GM19023 (cell line): ENCODE measurements at regions not wholly inside any gene's neighbourhood (a gene's known extent, or its start where the extent isn't known, plus 50 kb on each side); places are given as distances from the start of the nearest gene placed in this dataset.
"Not testable (repeated sequence)": the region's sequence is repeated elsewhere in the genome, so short reads cannot be mapped to it uniquely, and the experiment has no call there.

ENCODE experiments used
- ATAC-seq: cut with Tn5 transposase; IDR thresholded peaks from one replicate; pipeline ENCODE4 v1.9.1; 2021; ENCODE audit warnings: mild to moderate bottlenecking, moderate library complexity; ENCODE audit not compliant: unreplicated experiment

DNA sequence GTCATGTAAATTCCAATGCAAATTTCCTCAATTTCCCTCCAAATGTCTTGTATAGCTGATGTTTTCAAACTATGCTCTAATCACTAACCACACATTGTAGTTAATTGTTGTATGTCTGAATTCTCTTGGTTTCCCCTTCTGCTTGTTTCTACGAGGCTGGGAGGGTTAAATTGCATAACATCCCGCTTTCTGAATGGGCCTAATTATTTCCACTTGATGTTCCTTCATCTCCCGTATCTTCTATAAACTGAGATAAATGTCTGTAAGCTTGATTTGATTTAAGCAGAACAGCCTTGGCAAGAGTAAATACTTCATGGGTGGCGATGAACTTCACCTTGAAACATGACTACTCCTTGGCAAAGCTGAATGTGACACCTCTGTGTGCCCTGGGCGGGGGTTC is 72.2 kb downstream of the SERINC2 start:
- ATAC-seq: no peak

DNA sequence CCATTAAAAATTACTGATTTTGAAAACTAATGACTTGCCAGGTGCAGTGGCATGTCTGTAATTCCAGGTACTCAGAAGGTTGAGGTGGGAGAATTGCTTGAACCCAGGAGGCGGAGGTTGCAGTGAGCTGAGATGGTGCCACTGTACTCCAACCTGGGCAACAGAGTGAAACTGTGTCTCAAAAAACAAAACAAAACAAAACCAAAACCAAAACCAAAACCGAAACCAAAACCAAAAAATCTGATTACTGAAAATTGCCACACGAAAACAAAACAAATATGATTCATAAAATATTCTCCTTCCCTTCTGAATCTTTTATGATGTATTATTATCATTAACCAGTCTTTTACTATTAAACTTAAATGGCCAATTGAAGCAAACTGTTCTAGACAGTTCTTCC is 74.1 kb downstream of the SERINC2 start:
- no peak for ATAC-seq

DNA sequence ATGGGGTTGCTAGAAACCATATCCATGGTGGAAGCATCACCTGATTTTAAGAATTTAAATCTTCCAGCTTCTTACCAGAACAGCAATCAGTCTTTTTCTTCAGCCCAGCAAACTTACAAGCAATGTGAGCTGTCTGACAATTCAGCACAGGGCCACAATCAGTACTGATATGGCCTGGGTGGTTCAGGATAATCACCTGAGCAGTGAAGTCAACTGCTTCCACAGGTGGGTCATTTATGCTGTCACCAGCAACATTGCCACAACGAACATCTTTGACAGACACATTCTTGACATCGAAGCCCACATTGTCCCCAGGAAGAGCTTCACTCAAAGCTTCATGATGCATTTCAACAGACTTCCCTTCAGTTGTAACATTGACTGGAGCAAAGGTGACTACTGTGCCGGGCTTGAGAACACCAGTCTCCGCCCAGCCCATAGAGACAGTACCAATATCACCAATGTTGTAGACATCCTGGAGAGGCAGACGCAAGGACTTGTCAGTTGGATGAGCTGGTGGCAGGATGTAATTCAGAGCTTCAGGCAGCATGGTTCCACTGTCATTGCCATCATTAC is 74.8 kb downstream of the SERINC2 start:
- no peak for ATAC-seq

DNA sequence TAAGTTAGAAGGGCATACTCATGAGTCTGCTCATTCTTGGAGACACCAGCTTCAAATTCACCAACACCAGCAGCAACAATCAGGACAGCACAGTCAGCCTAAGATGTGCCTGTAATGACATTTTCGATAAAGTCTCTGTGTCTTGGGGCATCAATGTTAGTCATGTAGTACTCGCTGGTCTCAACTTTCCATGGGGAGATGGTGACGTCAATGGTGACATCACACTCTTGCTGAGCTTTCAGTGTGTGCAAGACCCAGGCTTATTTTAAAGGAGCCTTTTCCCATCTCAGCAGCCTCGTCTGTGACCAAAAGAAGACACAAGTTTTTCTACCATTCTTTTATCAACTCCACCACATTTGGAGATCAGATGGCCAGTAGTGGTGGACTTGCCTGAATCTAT is 75.5 kb downstream of the SERINC2 start:
- no peak for ATAC-seq

DNA sequence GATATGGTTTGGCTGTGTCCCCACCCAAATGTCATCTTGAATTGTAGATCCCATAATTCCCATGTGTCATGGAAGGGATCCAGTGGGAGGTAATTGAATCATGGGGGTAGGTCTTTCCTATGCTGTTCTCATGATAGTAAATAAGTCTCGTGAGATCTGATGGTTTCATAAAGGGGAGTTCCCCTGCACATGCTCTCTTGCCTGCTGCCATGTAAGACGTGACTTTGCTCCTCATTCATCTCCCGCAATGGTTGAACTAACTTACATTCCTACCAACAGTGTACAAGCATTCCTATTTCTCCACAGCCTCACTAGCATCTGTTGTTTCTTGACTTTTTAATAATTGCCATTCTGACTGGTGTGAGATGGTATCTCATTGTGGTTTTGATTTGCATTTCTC is 76.6 kb downstream of the SERINC2 start:
- ATAC-seq: not testable (repeated sequence)

DNA sequence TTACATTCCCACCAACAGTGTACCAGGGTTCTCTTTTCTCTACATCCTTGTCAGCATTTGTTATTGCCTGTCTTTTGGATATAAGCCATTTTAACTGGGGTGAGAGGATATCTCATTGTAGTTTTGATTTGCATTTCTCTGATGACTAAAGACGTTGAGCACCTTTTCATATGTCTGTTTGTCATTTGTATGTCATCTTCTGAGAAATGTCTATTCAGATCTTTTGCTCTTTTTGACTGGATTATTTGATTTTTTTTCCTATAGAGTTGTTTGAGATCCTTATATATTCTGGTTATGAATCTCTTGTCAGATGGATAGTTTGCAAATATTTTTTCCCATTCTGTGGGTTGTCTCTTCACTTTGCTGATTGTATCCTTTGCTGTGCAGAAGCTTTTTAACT is 77.6 kb downstream of the SERINC2 start:
- ATAC-seq: not testable (repeated sequence)

DNA sequence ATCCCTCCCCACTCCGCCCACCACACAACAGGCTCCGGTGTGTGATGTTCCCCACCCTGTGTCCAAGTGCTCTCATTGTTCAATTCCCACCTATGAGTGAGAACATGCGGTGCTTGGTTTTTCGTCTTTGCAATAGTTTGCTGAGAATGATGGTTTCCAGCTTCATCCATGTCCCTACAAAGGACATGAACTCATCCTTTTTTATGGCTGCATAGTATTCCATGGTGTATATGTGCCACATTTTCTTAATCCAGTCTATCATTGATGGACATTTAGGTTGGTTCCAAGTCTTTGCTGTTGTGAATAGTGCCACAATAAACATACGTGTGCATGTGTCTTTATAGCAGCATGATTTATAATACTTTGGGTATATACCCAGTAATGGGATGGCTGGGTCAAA is 81.0 kb upstream of the TINAGL1 start:
- not testable (repeated sequence) for ATAC-seq

DNA sequence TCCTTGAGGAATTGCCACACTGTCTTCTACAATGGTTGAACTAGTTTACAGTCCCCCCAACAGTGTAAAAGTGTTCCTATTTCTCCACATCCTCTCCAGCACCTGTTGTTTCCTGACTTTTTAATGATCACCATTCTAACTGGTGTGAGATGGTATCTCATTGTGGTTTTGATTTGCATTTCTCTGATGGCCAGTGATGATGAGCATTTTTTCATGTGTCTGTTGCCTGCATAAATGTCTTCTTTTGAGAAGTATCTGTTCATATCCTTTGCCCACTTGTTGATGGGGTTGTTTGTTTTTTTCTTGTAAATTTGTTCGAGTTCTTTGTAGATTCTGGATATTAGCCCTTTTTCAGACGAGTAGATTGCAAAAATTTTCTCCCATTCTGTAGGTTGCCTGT is 80.5 kb upstream of the TINAGL1 start:
- ATAC-seq: not testable (repeated sequence)

DNA sequence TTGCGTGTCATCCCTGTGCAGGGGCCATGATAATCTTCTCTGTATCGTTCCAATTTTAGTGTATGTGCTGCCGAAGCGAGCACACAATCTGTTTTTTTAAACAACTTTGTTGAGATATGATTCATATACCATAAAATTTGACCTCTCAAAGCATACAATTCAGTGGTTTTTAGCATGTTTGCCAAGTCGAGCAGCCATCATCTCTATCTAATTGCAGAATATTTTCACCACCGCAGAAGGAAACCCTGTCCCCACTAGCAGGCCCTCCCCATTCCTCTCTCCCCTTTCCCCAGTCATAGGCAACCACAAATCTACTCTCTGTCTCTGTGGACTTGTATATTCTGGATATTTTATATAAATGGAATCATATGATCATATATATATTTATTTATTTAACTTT is 78.7 kb upstream of the TINAGL1 start:
- ATAC-seq: no peak

DNA sequence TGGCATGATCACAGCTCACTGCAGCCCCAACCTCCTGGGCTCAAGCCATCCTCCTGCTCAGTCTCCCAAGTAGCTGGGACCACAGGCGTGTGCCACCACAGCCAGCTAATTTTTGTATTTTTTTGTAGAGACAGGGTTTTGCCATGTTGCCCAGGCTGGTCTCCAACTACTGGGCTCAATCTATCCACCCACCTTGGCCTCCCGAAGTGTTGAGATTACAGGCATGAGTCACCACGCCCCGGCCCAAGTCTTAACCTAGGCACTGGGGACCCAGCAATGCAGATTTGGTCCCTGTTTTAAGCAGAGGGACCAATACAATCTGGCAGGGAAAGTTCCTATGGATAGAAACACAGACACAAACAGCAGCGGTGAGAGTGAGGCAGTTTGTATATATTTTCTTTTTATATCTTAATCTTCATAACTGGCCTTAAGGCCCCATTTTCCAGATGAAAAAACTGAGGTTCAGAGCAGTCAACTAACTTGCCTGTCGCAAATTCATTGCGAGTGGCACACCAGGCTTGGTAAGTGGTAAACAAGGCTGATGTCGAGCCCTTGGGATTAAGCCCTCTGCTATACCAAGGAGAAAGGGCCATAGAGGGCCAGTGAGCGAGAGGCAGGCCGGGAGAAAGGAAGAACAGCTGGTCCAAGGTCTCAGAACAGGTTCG is 77.8 kb upstream of the TINAGL1 start:
- no peak for ATAC-seq

DNA sequence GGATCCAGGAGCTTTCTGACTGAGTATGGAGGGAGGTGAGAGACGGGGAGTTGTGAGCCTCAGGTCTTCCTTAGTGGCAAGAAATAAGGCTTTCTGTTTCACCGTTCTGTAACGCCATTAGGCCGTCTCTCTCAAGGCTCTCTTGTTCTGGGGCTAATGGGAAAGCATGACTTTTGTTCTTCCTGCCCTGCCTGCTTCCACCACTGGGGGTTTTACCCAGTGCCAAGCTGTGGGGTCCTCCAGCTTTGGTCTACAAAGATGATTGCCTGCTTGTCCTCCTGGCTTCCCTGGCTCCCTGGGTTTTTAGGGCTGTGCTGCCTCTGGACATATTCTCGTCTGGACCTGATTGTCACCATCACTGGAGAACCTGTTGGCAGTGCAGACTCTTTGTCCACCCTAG is 74.8 kb upstream of the TINAGL1 start:
- ATAC-seq: no peak

DNA sequence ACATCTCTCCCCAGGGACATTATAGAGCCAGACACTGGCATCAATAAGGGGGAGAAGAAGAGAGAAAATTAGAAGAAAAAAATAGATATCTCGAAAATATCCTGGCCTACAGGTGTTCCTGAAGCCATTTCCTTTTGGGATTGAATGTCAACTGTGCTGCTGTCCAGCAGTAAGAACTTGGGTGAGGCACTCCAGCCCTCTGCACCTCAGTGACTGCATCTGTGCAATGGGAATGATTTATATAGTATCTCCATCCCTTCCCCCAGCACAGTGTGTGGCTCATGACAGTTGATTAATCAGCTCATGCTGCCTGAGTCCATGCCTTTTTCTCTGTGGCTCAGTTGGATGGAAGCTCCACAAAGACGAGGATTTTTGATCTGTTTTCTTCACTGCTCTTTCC is 74.1 kb upstream of the TINAGL1 start:
- ATAC-seq: no peak

DNA sequence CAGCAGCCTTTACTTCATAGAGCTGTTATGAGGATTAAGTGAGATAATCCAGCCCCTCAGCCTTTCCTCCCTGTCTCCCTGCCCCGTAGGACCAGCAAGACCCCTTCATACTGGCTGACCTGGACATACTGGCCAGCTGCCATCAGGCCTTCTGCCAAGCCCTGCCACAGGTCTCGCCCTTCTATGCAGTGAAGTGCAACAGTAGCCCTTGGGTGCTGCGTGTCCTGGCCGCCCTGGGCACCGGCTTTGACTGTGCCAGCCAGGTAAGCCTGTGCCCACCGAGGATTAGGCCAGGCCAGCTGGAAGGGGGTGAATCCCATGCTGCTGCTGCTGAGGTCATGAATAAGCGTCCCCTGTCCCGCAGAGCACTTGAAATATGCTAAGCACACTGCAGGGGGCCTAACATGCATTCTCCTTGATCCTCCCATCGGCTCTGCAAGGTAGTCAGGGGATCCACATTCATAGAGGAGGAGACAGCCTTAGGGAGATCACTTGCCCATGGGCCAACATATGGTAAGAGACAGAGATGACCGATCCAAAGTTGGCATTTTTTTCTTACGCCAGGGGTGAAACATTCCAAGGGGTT is 73.3 kb upstream of the TINAGL1 start:
- no peak for ATAC-seq

DNA sequence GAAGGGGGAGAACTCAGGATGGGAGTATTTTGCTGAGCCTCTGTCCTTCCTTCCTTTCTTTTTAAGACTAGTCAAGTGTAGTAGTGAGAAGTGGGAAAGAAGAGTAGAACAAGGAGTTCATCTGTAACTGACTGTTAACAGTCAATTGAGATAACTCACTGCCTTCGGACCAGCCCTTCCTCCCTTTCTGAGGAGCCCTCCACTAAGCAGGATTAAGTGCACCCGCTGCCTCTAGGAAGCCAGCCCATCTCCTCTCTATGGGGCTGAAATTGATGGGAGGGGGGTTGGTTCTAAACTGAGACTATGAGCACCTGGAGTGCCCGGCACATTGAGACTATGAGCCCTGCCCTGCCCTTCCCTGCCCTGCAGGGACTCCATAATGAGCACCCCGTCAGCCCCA is 72.7 kb upstream of the TINAGL1 start:
- no peak for ATAC-seq

DNA sequence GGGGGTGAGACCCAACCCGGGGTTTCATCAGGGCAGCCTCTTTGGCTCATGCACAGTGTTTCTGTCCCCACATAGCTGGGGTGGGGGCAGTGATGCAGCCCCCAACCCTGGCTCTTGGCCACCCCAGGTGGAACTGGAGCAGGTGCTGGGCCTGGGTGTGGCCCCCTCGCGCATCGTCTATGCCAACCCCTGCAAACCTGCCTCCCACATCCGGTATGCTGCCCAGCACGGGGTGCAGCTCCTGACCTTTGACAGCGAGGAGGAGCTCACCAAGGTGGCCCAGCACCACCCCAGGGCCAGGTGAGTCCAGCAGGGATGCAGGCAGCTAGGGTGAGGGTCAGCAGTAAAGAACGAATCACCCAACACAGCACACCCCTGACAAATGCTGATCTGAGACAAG is 72.3 kb upstream of the TINAGL1 start:
- no peak for ATAC-seq

DNA sequence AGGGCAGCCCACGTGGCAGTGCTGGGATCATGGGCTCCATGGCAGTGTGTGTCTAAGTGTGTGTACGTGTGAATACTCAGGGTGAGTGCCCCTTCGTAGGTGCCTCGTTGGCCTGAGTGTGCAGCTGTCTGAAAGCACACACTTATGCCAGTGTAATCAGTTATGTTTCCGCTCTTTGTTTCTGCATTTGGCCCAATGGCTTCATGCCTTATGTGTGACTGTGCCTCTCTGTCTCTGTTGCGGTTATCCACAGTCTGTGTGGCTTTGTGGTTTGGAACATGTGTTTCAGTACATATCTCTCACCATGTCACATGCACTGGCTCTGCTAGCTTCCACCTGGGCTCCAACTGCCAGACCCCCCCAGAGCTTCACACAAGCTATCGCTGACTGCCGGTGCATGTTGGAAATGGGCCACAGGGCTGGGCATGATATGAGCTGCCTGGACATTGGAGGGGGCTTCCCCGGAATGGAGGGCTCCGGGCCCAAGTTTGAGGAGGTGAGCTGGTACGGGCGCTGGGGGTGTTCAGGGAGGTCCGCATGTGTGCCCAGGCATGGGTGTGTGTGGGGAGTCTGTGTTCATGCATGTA is 70.3 kb upstream of the TINAGL1 start:
- peak; percentile 48 for ATAC-seq

DNA sequence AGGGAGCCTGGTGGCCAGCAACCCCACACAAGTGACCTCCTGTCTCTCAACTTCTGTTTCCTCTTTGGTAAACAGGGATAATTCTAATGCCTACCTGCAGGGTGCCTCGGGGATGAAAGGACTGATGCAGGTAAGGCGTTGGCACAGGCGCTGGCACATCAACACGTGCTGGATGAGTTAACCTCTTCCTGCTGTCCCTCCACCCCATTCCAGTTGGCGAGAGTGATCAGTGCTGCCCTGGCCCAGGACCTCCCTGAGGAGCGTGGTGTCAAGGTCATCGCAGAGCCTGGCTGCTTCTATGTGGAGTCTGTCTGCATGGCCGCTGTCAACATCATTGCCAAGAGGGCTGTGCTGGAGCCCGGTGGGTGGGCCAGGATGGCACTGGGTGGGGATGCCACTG is 69.1 kb upstream of the TINAGL1 start:
- no peak for ATAC-seq

DNA sequence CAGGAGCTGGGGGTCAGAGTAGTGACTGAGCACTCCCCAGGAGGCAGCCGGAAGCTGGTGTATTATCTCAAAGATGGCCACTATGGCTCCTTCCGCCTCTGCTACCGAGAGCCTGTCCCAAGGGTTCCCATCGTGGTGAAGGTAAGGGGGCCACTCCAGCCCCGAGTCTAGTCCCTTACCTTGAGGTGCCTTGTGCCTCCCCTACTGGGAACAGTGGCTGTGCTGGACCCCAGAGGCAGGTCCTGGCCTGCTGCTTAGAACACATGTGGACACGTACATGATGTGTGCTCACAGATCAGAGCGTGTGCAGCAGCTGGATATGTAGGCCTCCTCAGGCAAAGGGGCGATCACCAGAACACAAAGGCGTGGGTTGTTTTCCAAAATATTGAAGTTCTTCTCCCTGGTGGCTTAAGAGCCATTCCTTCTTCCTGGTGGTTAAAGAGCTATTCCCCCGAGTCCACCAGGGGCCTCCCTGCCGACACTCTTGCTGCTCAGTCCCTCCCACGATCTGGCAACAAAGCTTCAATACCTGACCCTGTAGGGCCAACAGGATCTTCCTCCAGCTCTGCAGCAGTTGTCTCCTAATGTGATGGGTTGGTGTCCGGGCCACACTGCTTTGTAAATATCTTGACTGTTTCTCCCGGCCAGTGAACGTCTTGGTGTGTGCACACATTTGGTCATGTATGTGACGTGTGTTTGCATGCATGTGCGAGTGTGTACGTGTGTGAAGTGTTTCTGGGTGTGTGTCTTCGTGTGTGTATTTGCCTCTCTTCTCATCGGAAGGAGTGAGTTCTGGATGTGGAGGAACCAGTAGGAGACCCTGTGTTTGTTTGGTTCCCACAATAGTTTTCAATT is 68.4 kb upstream of the TINAGL1 start:
- ATAC-seq: no peak

DNA sequence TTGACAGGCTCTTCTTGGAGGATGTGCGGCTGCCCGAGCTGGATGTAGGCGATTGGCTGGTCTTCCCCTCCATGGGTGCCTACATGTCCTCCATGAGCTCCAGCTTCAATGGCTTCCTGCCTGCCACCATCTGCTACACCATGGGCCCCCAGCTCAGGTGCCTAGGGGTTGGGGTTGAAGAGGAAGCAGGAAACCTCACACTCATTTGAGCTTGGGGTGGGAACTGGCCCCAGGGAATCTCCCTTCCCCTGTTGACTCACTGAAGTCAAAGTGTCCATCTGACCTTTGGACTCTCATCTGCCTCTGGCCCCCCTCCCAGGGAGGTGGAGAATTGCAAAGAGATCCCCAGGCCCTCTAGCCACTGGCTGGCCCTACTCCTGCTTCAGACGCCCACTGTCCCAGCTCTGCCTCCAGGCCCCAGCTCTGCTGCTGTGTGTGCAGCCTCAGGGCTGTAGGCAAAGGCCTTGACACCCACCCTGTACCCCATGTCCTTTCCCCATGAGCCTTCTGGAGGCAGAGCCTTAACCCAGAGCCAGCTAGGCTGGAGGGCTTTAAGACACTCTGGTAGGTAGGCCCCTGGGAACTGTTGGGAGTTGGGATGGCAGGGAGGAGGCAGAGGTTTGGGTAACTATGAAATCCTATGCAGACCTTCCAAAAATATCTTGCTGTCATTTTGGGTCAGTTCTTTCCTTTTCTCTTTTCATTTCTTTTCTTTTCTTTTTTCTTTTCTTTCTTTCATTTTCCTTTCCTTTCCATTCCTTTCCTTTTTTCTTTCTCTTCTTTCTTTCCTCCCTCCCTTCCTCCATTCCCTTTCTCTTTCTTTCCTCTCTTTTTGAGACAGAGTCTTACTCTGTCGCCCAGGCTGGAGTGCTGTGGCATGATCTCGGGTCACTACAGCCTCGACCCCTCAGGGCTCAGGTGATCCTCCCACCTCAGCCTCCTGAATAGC is 66.9 kb upstream of the TINAGL1 start:
- peak; percentile 48 for ATAC-seq

DNA sequence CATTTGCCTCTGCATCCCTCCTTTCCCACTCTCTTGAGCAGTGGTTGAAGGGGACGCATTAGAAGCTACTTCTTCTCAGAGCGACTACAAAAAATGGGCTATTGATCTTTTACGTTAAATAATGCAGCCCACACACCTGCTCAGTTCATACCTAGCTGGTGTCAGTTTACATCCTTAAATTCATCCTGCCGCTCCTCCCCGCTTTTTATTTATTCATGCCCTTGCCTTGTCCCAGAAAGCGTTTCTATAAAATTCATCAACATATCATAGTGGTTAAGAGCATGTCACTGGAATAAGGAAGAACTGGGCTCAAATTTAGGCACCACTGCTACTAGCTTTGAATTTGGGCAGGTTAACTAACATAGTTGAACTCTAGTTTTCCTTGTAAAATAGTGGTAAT is 66.0 kb upstream of the TINAGL1 start:
- ATAC-seq: no peak
